ENCODE measurements at regions not wholly inside any gene's neighbourhood (a gene's known extent, or its start where the extent isn't known, plus 50 kb on each side); places are given as distances from the start of the nearest gene placed in this dataset.

DNA sequence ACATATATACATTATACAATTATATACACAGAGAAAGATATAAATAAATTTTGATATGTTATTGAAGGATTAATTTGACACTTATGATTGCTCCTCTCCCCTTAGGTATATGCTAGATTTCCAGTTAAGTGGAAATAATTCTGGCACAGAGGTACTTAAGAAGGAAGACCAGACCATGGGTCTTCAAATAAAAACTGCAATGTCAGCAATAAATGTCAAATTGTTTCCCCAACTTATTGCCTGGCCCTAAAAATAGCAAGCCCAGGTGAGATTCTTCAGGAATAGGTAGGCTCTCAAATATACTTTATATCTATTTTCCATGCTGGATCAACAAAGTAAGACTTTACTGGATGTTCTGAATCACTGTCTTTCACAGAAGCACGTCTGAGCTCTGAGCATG is 551.3 kb upstream of the STEAP1 start:
- no peak for TF ChIP-seq POLR2A (IDR thresholded peaks at IDR 0.05)
- TF ChIP-seq, protein P1, sequence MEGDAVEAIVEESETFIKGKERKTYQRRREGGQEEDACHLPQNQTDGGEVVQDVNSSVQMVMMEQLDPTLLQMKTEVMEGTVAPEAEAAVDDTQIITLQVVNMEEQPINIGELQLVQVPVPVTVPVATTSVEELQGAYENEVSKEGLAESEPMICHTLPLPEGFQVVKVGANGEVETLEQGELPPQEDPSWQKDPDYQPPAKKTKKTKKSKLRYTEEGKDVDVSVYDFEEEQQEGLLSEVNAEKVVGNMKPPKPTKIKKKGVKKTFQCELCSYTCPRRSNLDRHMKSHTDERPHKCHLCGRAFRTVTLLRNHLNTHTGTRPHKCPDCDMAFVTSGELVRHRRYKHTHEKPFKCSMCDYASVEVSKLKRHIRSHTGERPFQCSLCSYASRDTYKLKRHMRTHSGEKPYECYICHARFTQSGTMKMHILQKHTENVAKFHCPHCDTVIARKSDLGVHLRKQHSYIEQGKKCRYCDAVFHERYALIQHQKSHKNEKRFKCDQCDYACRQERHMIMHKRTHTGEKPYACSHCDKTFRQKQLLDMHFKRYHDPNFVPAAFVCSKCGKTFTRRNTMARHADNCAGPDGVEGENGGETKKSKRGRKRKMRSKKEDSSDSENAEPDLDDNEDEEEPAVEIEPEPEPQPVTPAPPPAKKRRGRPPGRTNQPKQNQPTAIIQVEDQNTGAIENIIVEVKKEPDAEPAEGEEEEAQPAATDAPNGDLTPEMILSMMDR (IDR thresholded peaks at IDR 0.05), result no peak
